ENCODE measurements at regions not wholly inside any gene's neighbourhood (a gene's known extent, or its start where the extent isn't known, plus 50 kb on each side); places are given as distances from the start of the nearest gene placed in this dataset.

GRCh38 chr7:1325246-1325645, 92.6 kb downstream of the UNCX start:
- no peak for TF ChIP-seq CTCF (IDR thresholded peaks at IDR 0.05; ENCODE audit: low read depth, low read length, missing control alignments)
- in situ Hi-C loops (cut with HindIII; ENCODE audit: low sequenced_read_pairs) = no loop called here
- H3K4me3 ChIP-seq (ENCODE audit: low read depth, low read length) = no peak overlapping the region
- no peak for DNase-seq (ENCODE audit: low read depth)

DNA sequence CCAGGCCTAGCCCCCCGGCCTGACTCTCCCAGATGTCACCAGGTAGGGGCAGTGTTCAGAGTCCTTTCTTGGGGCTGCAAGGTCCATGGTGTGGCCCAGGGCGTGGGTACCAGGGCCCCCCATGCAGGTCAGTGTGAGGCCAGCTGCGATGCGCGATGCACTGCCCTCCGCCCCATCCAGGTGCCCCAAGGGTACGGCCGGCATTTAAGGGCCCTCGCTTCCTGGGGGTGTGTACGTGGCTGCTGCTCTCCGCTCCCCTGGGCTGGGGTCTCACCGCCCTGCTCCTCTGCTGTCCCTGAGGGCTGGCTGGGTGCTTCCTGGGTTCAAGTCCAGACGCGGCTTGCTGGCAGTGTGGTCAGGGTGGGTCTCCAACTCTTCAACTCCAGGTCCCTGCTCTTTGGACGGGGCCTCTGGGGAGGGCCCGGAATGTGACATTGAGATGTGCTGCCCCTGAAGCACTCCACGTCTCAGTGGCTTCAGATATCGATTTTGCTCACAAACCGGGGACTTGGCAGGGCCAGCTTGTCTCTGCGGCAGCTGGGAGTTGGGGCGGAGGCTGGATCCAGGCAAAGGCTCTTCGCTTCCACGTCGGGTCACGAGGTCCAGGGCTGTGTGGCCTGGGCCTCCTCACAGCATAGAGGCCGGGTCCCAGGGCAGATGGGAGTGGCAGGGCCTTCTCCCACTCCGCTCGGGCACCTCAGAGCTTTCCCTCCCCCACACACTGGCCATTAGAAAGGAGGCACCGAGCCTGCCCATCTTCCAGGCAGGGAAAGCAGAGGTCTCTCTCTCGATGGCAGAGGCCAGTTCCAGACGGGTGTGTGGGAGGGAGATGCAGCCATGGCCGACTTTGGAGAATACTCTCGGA, 93.2 kb downstream of the UNCX start:
- no peak for DNase-seq (ENCODE audit: low read depth)
- TF ChIP-seq CTCF (IDR thresholded peaks at IDR 0.05; ENCODE audit: low read depth, low read length, missing control alignments) = no peak
- no peak overlapping the region for H3K4me3 ChIP-seq (ENCODE audit: low read depth, low read length)
- in situ Hi-C loops (cut with HindIII; ENCODE audit: low sequenced_read_pairs) = no loop called here

DNA sequence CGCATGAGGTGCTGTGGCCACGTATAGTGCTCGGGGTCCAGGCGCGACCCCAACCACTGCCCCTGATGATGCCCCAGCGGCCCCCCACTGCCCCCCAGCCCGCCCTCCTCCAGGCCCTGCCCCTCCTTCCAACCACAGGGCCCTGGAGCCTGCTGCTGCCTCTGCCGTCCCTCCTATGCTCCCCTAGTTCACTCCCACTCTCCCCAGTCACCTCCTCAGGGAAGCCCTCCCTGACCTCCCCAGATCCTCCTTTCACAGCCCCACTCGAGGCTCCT, 93.8 kb downstream of the UNCX start:
- TF ChIP-seq CTCF (IDR thresholded peaks at IDR 0.05; ENCODE audit: low read depth, low read length, missing control alignments) = no peak
- H3K4me3 ChIP-seq (ENCODE audit: low read depth, low read length) = no peak overlapping the region
- in situ Hi-C loops (cut with HindIII; ENCODE audit: low sequenced_read_pairs) = no loop called here
- DNase-seq (ENCODE audit: low read depth) = no peak

DNA sequence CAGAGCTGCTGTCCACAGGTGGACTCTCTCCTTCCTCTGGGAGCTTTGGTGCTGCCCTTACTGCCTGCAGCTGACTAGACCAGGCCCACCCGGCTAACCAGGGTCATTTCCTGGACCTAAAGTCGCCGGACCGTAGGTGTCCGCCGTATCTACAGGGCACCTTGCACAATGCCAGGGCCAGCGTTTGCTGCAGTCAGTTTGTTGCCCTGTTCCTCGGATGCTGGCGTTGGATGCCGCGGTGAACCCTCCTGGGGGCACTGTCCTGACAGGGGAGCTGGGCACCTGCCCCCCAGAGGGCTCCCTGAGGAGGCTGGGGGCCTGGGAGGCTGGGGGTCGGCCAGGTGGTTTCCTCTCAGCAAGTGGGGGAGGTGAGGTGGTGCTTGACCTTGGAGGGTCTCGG, 96.6 kb downstream of the UNCX start:
- DNase-seq (ENCODE audit: low read depth) = no peak
- no peak for TF ChIP-seq CTCF (IDR thresholded peaks at IDR 0.05; ENCODE audit: low read depth, low read length, missing control alignments)
- H3K4me3 ChIP-seq (ENCODE audit: low read depth, low read length) = no peak overlapping the region
- in situ Hi-C loops (cut with HindIII; ENCODE audit: low sequenced_read_pairs) = no loop called here

GRCh38 chr7:1329966-1330800, 97.5 kb downstream of the UNCX start:
- H3K4me3 ChIP-seq (ENCODE audit: low read depth, low read length) = no peak overlapping the region
- no peak for DNase-seq (ENCODE audit: low read depth)
- in situ Hi-C loops (cut with HindIII; ENCODE audit: low sequenced_read_pairs) = no loop called here
- TF ChIP-seq CTCF (IDR thresholded peaks at IDR 0.05; ENCODE audit: low read depth, low read length, missing control alignments) = no peak

GRCh38 chr7:1330801-1331425, 98.2 kb downstream of the UNCX start:
- TF ChIP-seq CTCF (IDR thresholded peaks at IDR 0.05; ENCODE audit: low read depth, low read length, missing control alignments) = no peak
- H3K4me3 ChIP-seq (ENCODE audit: low read depth, low read length) = no peak overlapping the region
- in situ Hi-C loops (cut with HindIII; ENCODE audit: low sequenced_read_pairs) = no loop called here
- no peak for DNase-seq (ENCODE audit: low read depth)
